ENCODE measurements at regions not wholly inside any gene's neighbourhood (a gene's known extent, or its start where the extent isn't known, plus 50 kb on each side); places are given as distances from the start of the nearest gene placed in this dataset.

- TF ChIP-seq CTCF (conservative IDR thresholded peaks at IDR 0.05 in 1 of 2, IDR thresholded peaks at IDR 0.05 in 1 of 2; ENCODE audit: extremely low read depth in 1 of 2, insufficient read depth in 1 of 2, low read depth in 1 of 2, low read length in 2 of 2) = no peak
- TF ChIP-seq EZH2 (IDR thresholded peaks at IDR 0.05; ENCODE audit: borderline replicate concordance, low read length) = no peak
Measured at GRCh38 chr14:98896449-98896848, 375.5 kb downstream of the BCL11B start.

Measured in mammary epithelial cell (primary cell).